ENCODE measurements at regions not wholly inside any gene's neighbourhood (a gene's known extent, or its start where the extent isn't known, plus 50 kb on each side); places are given as distances from the start of the nearest gene placed in this dataset.

DNA sequence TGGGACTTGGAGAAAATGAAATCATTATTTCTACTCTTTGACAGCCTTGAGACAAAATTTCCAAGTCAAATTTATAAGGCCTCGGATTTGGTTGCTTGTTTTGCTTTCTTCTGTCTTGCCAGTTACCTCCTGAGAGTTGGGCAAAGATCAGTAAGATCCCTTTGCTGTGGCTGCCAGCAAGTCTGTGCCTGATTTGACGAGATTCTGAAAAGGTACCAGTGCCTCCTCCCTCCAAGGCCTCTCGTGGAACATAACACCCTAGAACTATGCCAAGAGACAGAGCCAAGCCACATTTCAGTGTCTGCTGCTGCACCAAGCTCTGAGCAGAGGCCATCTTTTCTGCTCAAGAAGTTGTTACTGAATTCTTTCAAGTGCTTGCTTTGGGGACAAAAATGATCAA, 61.0 kb downstream of the GTPBP8 start:
- DNase-seq (ENCODE audit: low read depth), result no peak

DNA sequence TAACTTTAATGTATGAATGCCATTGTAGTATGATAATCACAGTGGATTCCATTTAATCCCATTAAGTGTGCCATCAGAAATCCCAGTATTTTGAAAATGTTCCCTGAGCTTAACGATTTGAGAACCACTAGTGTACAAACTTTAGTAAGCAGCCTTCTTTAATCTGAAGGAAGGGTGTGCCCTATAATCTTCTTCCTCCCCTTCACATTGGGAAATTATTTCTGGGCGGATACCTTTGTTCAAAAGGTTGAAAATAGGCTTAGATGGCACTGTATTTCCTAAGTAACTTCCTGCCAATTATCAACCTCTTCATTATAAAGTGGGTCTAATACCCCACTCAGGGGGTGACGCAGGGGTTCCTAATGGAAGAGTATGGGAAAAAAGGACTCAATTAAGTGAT, 62.4 kb downstream of the GTPBP8 start:
- no peak for DNase-seq (ENCODE audit: low read depth)

GRCh38 chr3:113054552-113054951, 63.8 kb downstream of the GTPBP8 start:
- peak; percentile 92 for DNase-seq (ENCODE audit: low read depth)

DNA sequence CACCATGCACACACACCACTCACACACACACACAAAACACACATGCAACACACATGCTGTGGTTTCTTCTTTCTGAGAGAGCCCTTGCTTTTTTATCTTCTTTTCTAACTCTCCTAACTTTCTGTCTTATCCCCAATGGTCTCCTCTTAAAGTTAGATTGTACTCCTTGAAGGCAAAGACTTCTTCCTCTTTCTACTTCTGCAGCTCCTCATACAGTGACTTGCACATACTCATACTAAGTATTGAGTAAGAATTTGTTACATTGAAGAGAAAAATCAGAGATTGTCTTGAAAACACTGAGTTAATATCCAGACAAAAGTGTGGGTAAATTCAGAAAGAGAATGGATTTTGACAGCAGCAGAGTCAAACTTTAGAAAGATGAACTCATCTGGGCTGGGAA, 64.4 kb downstream of the GTPBP8 start:
- DNase-seq (ENCODE audit: low read depth), result peak; percentile 13

GRCh38 chr3:113055961-113056360, 65.2 kb downstream of the GTPBP8 start:
- DNase-seq (ENCODE audit: low read depth), result no peak

DNA sequence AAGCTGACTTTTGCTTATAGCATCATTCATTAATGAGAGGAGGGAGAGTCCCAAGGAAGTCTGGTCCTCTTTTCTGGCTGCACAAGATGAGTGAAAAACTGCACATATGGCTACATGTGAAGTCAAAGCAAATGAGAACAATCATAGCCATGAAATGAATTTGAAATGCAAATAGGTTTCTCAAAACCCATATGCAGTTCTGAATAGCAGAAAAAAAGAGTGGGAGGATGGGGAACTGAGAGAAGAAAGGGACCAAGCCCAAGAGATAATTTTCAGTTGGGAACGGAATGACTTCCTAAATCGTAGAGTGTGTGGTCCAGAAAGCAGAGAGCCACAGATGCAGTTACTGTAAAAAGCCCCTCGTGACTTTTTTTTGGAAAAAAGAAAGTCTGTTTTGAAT, 66.3 kb downstream of the GTPBP8 start:
- DNase-seq (ENCODE audit: low read depth), result no peak

DNA sequence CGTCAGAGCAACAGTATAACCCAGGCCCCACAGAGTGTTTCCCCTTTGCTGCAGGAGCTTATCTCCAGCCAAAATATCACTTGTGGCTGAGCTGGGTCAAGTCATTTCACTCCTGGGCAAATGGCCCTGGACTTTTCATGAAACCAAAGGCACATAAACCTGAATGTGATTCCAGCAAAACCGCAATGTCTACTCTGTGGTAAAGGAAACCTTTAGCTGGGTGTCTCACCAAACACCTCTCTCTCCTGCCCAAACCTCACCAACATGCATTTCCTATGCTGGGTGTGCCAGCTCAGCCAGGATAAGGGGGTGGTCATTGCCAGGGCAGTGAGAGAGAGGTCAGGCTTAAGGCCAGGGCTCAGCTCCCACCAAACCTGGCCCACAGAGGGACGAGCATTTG, 67.4 kb downstream of the GTPBP8 start:
- no peak for DNase-seq (ENCODE audit: low read depth)

GRCh38 chr3:113062705-113063104, 71.9 kb downstream of the GTPBP8 start:
- no peak for DNase-seq (ENCODE audit: low read depth)

GRCh38 chr3:113063126-113063894, 72.5 kb downstream of the GTPBP8 start:
- DNase-seq (ENCODE audit: low read depth), result peak; percentile 30

GRCh38 chr3:113064183-113064582, 73.4 kb downstream of the GTPBP8 start:
- DNase-seq (ENCODE audit: low read depth), result no peak

DNA sequence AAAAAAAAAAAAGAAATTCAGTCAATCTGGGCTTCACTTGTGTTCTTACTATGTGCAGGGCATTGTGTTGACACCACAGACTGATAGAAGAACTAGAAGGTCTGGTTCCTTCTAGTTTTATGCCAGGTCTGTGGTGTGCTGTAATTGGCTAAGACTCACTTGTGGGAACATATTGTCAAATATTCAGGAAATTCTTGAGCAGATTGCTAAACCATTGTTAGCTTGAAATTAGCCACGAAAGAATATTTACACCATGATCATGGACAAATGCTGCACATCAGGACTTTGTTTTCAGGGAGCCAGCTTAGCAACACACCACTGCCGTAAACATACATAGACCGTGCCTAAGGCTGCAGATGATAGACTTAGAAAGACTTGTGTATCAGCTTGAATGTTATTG, 74.6 kb downstream of the GTPBP8 start:
- peak; percentile 24 for DNase-seq (ENCODE audit: low read depth)

DNA sequence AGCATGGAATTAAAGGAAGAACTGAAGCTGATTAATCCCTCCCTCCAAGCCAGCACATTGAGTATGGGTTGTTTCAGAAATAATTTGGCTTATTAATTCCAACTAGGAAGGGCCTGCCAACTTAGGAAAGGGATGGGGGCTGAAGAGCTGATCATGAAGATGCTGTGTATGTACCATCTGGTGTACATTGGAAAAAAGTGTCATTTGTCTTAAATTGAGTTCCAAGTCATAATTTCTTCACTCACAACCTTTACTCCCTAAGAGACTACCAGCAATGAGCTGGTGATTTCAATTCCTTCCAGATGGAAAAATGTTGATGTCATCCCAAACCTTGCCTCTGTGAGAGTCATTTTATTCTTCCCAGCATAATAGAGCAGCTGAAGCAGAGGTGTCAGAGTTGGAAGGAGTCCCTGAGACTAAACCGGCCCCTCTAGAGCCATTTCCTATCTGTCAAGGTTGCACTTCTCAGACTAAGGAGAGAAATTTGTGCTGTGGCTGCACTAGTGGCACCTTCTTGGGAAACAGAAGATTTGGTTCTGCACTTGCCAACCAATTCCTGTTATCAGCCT, 79.4 kb downstream of the GTPBP8 start:
- DNase-seq (ENCODE audit: low read depth), result no peak

- no peak for DNase-seq (ENCODE audit: low read depth)
These were observed 79.9 kb downstream of the GTPBP8 start for GRCh38 chr3:113070681-113071113.

DNA sequence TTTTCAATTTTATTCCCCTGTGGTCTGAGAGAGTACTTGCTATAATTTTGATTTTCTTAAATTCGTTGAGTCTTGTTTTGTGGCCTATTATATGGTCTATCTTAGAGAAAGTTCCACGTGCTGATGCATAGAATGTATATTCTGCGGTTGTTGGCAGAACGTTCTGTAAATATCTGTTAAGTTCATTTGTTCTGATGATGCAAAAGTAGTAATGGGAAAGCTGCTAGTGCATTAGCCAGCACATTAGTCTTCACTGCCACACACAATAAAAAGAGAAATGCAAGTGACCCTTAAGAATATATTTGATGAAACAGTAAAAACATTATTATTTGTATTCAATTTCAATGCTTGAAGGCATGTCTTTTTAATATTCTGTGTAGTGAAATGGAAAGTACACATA, 84.8 kb downstream of the GTPBP8 start:
- DNase-seq (ENCODE audit: low read depth), result no peak

DNA sequence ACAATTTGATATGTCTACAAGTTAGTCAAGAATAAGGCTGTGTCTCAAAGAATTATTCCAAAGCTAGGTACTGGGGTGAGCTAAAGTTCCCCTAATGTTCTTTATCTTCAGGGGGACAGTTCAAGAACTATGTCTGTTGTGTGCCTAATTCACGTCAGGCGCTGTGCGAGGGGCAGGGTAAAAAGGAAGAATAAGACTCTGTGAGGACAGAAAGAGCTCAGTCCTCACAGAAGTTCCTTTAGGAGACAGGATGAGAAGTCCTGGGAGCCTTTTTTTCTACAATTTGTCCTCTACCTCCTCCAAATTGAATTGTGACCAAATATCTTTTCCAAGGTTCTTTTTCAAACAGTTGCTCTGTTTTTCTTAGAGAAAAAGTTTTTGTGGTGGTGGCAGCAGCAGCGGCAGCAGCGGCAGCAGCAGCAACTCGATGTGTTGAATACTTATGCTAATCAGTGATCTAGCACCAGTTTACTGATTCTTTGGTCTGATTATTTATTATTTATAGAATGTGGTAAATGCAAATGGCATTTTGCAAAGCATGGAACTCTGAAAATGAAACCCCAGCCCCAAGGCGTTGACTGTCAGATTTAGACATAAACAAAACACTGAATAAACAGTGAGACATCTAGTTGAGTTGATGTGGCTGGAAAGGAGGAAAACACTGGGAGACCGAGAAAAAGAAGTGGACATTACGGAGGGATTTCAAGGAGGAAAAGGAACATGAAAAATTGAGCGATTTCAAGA, 88.6 kb downstream of the GTPBP8 start:
- no peak for DNase-seq (ENCODE audit: low read depth)

- peak; percentile 76 for DNase-seq (ENCODE audit: low read depth)
These were observed 94.0 kb downstream of the GTPBP8 start for GRCh38 chr3:113084777-113085176.

GRCh38 chr3:113086560-113087461, 96.0 kb downstream of the GTPBP8 start:
- DNase-seq (ENCODE audit: low read depth), result peak; percentile 18

DNA sequence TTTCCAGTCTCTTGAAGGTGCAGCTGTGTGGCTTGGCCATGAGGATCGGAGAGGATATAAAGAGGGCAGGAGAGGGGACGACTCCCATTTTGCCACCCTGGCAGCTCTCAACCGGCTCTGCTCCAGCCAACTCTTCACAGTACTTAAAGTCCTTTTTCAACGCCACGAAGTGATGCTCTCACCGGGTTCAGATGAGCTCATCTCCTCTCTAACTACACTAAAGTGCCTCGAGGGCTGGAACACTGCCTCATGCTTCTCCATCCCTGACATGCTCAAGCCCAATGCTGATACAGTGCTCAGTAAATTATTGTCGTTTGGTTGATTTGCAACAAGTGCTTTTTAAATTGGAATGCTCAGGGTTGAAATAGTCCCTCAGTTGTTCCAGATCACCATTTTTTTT, 97.8 kb downstream of the GTPBP8 start:
- DNase-seq (ENCODE audit: low read depth), result no peak

GRCh38 chr3:113091417-113091816, 100.6 kb downstream of the GTPBP8 start:
- no peak for DNase-seq (ENCODE audit: low read depth)

- no peak for DNase-seq (ENCODE audit: low read depth)
These were observed 102.0 kb downstream of the GTPBP8 start for GRCh38 chr3:113092746-113093145.

GRCh38 chr3:113094337-113095221, 103.8 kb downstream of the GTPBP8 start:
- DNase-seq (ENCODE audit: low read depth), result no peak
